GM12878 (cell line): ENCODE measurements at regions not wholly inside any gene's neighbourhood (a gene's known extent, or its start where the extent isn't known, plus 50 kb on each side); places are given as distances from the start of the nearest gene placed in this dataset.

Experiments used
- CEBPB ChIP-seq, 2 experiments: fragments of 150-350 bp in 1 of 2; IDR thresholded peaks; 2 replicates each; pipeline ENCODE4 v1.6.1; 2012 to 2014; ENCODE audit warnings: low read depth in 2 of 2, low read length in 2 of 2, borderline replicate concordance in 1 of 2, inconsistent platforms in 1 of 2
- CTCF ChIP-seq, 3 experiments: IDR thresholded peaks in 2 of 3; conservative IDR thresholded peaks in 1 of 3; 2 replicates each; pipeline ENCODE4 v1.5.1; 2011; ENCODE audit warnings: low read depth in 3 of 3, low read length in 3 of 3, mild to moderate bottlenecking in 3 of 3, control low read depth in 2 of 3, moderate library complexity in 2 of 3, inconsistent platforms in 1 of 3, mixed read lengths in 1 of 3; ENCODE audit not compliant: control insufficient read depth in 2 of 3, insufficient read depth in 1 of 3; ENCODE audit errors: extremely low read depth in 1 of 3
- MXI1 ChIP-seq: fragments of 150-350 bp; IDR thresholded peaks from 2 replicates; pipeline ENCODE4 v1.6.1; 2011; ENCODE audit warnings: low read depth, mild to moderate bottlenecking, inconsistent platforms, low read length, improper control_type of control experiment
- PKNOX1 ChIP-seq: fragments of 450-650 bp; IDR thresholded peaks from 2 replicates; pipeline ENCODE4 v1.6.1; 2016; ENCODE audit warnings: mild to moderate bottlenecking
- RFX5 ChIP-seq: IDR thresholded peaks from 2 replicates; pipeline ENCODE4 v1.6.1; 2011; ENCODE audit warnings: low read depth, low read length, improper control_type of control experiment
- TF ChIP-seq, protein P1 (sequence below): fragments of 150-350 bp; IDR thresholded peaks from 2 replicates; pipeline ENCODE4 v1.6.1; 2016; ENCODE audit warnings: low read depth, low read length
- TF ChIP-seq, protein P2 (sequence below): fragments of 450-650 bp; IDR thresholded peaks from 2 replicates; pipeline ENCODE4 v1.6.1; 2017; ENCODE audit warnings: mild to moderate bottlenecking

- TF ChIP-seq, protein P1, sequence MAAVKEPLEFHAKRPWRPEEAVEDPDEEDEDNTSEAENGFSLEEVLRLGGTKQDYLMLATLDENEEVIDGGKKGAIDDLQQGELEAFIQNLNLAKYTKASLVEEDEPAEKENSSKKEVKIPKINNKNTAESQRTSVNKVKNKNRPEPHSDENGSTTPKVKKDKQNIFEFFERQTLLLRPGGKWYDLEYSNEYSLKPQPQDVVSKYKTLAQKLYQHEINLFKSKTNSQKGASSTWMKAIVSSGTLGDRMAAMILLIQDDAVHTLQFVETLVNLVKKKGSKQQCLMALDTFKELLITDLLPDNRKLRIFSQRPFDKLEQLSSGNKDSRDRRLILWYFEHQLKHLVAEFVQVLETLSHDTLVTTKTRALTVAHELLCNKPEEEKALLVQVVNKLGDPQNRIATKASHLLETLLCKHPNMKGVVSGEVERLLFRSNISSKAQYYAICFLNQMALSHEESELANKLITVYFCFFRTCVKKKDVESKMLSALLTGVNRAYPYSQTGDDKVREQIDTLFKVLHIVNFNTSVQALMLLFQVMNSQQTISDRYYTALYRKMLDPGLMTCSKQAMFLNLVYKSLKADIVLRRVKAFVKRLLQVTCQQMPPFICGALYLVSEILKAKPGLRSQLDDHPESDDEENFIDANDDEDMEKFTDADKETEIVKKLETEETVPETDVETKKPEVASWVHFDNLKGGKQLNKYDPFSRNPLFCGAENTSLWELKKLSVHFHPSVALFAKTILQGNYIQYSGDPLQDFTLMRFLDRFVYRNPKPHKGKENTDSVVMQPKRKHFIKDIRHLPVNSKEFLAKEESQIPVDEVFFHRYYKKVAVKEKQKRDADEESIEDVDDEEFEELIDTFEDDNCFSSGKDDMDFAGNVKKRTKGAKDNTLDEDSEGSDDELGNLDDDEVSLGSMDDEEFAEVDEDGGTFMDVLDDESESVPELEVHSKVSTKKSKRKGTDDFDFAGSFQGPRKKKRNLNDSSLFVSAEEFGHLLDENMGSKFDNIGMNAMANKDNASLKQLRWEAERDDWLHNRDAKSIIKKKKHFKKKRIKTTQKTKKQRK = no peak
- no peak for TF ChIP-seq CEBPB (IDR thresholded peaks at IDR 0.05; ENCODE audit: borderline replicate concordance in 1 of 2, low read depth in 2 of 2, low read length in 2 of 2)
- no peak for TF ChIP-seq CTCF (IDR thresholded peaks at IDR 0.05 in 2 of 3, conservative IDR thresholded peaks at IDR 0.05 in 1 of 3; ENCODE audit: control insufficient read depth in 2 of 3, extremely low read depth in 1 of 3, insufficient read depth in 1 of 3, low read depth in 3 of 3, low read length in 3 of 3)
- no peak for TF ChIP-seq PKNOX1
- TF ChIP-seq MXI1 = no peak
- TF ChIP-seq RFX5 = no peak
- TF ChIP-seq, protein P2, sequence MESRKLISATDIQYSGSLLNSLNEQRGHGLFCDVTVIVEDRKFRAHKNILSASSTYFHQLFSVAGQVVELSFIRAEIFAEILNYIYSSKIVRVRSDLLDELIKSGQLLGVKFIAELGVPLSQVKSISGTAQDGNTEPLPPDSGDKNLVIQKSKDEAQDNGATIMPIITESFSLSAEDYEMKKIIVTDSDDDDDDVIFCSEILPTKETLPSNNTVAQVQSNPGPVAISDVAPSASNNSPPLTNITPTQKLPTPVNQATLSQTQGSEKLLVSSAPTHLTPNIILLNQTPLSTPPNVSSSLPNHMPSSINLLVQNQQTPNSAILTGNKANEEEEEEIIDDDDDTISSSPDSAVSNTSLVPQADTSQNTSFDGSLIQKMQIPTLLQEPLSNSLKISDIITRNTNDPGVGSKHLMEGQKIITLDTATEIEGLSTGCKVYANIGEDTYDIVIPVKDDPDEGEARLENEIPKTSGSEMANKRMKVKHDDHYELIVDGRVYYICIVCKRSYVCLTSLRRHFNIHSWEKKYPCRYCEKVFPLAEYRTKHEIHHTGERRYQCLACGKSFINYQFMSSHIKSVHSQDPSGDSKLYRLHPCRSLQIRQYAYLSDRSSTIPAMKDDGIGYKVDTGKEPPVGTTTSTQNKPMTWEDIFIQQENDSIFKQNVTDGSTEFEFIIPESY = no peak
Observed at GRCh38 chr9:97749928-97750327, 52.8 kb upstream of the XPA start.
